ENCODE measurements at regions not wholly inside any gene's neighbourhood (a gene's known extent, or its start where the extent isn't known, plus 50 kb on each side); places are given as distances from the start of the nearest gene placed in this dataset.

DNA sequence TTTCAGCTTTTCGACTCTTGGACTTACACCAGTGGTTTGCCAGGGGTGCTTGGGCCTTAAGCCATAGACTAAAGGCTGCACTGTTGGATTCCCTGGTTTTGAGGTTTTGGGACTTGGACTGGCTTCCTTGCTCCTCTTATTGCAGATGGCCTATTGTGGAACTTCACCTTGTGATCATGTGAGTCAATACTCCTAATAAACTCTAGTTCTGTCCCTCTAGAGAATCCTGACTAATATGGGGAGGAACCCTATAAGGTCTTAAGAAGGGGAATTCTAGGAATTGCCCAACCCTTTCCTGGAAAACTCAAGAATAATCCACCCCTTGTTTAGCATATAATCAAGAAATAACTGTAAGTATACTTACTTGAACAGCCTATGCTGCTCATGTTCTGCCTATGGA is 491.8 kb downstream of the TMEM135 start:
- TF ChIP-seq CTCF (IDR thresholded peaks at IDR 0.05; ENCODE audit: low read length) (no peak), EZH2 (optimal IDR thresholded peaks at IDR 0.05; ENCODE audit: low read depth, low read length) (no peak), EZH2phosphoT487 (IDR thresholded peaks at IDR 0.05; ENCODE audit: low read length) (no peak)

Data from MM.1S (cell line).